T-helper 2 cell treated with Interferon-gamma antibody and Interleukin-4, amounts not matched to agents 5 μg/mL and 100 μg/mL, for 36 hours (primary cell): ENCODE measurements at regions not wholly inside any gene's neighbourhood (a gene's known extent, or its start where the extent isn't known, plus 50 kb on each side); places are given as distances from the start of the nearest gene placed in this dataset.

Experiments
- DNase-seq: peaks from one replicate; pipeline ENCODE4 v3.0.0; 2021; ENCODE audit warnings: low spot score
- H3K27ac Mint-ChIP-seq: one replicate; pipeline ENCODE4 v1.8.0; 2021; ENCODE audit warnings: mild to moderate bottlenecking, mixed read lengths
- H3K27me3 Mint-ChIP-seq: one replicate; pipeline ENCODE4 v1.8.0; 2021; ENCODE audit warnings: low read depth, mixed read lengths
- H3K36me3 Mint-ChIP-seq: one replicate; pipeline ENCODE4 v1.8.0; 2021; ENCODE audit warnings: low read depth, mixed read lengths
- H3K4me1 Mint-ChIP-seq: one replicate; pipeline ENCODE4 v1.8.0; 2021; ENCODE audit warnings: low read depth, mixed read lengths
- H3K4me3 Mint-ChIP-seq: one replicate; pipeline ENCODE4 v1.8.0; 2022; ENCODE audit warnings: mild to moderate bottlenecking, moderate library complexity, mixed read lengths
- H3K9me3 Mint-ChIP-seq: one replicate; pipeline ENCODE4 v1.8.0; 2021; ENCODE audit warnings: mixed read lengths

DNA sequence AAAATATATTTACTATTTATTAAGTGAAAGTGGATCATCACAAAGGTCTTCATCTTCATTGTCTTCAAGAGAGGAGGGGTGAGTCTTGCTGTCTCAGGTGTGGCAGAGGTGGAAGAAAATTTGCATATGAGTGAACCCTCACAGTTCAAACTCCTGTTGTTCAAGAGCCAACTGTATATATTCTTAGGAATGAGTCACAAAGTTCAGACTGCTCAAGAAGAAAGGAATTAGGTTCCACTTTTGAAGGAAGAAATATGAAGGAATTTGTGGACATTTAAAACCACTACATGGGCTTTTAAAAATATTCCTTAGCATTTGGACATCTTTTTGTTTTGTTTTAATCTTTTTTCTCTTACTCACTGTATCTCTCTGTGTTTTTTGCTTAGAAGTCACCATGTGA, 212.6 kb downstream of the INSIG2 start:
- no peaks in the 10 kb centered on the region for H3K36me3 Mint-ChIP-seq
- no peak overlapping the region for H3K27ac Mint-ChIP-seq

DNA sequence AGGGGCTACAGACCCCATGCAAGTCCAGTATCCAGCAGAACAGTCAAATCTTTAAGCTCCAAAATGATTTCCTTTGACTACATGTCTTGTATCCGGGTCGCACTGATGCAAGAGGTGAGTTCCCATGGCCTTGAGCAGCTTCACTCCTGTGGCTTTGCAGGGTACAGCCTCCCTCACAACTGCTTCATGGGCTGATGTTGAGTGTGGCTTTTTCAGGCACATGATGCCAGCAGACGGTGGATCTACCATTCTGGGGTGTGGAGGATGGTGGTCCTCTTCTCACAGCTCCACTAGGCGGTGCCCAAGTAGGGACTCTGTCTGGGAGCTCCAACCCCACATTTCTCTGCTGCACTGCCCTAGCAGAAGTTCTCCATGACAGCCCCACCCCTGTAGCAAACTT, 208.4 kb downstream of the INSIG2 start:
- Mint-ChIP-seq H3K27ac (no peak overlapping the region), H3K27me3 (peaks cover 18% of the 10 kb centered on the region), H3K4me3 (no peak overlapping the region), H3K4me1 (no peaks in the 10 kb centered on the region), H3K9me3 (no peaks in the 10 kb centered on the region), H3K36me3 (no peaks in the 10 kb centered on the region)
- no peak for DNase-seq

More for the DNA sequence above, 212.6 kb downstream of the INSIG2 start:
- H3K9me3 Mint-ChIP-seq = no peaks in the 10 kb centered on the region
- H3K4me1 Mint-ChIP-seq = no peaks in the 10 kb centered on the region
- H3K27me3 Mint-ChIP-seq = peaks cover 8% of the 10 kb centered on the region
- no peak overlapping the region for H3K4me3 Mint-ChIP-seq
- no peak for DNase-seq

DNA sequence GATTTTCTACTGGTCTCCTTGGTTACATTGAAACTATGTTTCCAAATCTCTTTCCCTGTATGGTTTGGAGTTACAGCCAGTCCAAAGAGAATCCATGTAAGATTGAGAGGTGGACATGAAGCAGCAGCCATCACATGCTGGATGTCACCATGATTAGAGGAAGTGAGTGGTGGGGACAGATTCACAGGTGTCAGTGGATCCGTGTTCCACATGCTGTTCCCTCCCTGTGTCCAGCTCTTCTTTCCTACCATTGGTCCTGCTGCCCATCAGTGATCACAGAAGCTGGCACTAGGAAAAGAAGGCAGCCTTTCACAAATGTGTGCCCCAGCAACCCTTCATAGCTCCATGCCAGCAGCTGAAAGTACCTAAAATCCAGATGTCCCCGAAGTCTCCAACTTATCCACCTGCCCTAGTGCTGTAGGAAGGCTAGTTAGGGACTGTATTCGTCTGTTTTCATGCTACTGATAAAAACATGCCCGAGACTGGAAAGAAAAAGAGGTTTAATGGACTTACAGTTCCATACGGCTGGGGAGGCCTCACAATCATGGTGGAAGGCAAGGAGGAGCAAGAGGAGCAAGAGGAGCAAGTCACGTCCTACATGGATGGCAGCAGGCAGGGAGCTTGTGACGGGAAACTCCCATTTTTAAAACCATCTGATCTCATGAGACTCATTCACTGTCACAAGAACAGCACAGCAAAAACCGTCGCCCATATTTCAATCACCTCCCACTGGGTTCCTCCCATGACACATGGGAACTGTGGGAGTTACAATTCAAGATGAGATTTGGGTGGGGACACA, 207.5 kb downstream of the INSIG2 start:
- no peak overlapping the region for H3K27ac Mint-ChIP-seq
- H3K4me3 Mint-ChIP-seq = no peak overlapping the region
- H3K4me1 Mint-ChIP-seq = no peaks in the 10 kb centered on the region
- no peaks in the 10 kb centered on the region for H3K36me3 Mint-ChIP-seq
- H3K9me3 Mint-ChIP-seq = no peaks in the 10 kb centered on the region
- H3K27me3 Mint-ChIP-seq = peaks cover 18% of the 10 kb centered on the region
- no peak for DNase-seq

DNA sequence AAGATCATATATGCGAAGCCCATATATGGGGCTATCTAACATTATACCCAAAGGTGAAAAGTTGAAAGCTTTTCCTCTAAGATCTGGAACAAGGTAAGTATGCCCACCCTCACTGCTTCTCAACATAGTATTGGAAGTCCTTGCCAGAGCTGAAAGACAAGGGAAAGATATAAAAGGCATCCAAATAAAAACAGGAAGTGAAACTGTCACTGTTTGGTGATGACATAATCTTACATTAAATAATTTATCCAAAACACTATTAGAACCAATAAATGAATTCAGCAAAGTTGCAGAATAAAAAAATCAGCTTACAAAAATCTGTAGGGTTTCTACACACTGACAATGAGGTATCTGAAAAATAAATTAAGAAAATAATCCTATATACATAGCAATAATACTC, 205.8 kb downstream of the INSIG2 start:
- no peak for DNase-seq
- peaks cover 16% of the 10 kb centered on the region for H3K27me3 Mint-ChIP-seq

DNA sequence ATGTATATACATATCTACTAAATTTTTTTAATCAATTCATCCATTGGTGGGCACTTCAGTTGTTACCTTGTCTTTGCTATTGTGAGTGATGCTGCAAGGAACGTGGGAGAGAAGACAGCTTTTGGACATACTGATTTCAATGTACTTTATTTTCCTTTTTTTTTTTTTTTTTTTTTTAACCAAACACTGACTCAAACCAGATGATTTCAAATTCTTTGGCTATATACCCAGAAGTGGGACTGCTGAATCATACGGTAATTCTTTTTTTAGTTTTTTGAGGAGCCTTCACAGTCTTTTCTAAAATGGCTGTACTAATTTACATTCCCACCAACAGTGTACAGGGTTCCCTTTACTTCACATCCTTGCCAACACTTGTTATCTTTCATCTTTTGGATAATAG, 204.7 kb downstream of the INSIG2 start:
- no peaks in the 10 kb centered on the region for H3K36me3 Mint-ChIP-seq
- no peak for DNase-seq
- H3K27ac Mint-ChIP-seq = no peak overlapping the region
- H3K27me3 Mint-ChIP-seq = peaks cover 15% of the 10 kb centered on the region
- no peaks in the 10 kb centered on the region for H3K9me3 Mint-ChIP-seq
- H3K4me3 Mint-ChIP-seq = no peak overlapping the region
- H3K4me1 Mint-ChIP-seq = no peaks in the 10 kb centered on the region

More for the DNA sequence above, 205.8 kb downstream of the INSIG2 start:
- H3K9me3 Mint-ChIP-seq = no peaks in the 10 kb centered on the region
- H3K36me3 Mint-ChIP-seq = no peaks in the 10 kb centered on the region
- no peak overlapping the region for H3K4me3 Mint-ChIP-seq
- no peaks in the 10 kb centered on the region for H3K4me1 Mint-ChIP-seq
- H3K27ac Mint-ChIP-seq = no peak overlapping the region

DNA sequence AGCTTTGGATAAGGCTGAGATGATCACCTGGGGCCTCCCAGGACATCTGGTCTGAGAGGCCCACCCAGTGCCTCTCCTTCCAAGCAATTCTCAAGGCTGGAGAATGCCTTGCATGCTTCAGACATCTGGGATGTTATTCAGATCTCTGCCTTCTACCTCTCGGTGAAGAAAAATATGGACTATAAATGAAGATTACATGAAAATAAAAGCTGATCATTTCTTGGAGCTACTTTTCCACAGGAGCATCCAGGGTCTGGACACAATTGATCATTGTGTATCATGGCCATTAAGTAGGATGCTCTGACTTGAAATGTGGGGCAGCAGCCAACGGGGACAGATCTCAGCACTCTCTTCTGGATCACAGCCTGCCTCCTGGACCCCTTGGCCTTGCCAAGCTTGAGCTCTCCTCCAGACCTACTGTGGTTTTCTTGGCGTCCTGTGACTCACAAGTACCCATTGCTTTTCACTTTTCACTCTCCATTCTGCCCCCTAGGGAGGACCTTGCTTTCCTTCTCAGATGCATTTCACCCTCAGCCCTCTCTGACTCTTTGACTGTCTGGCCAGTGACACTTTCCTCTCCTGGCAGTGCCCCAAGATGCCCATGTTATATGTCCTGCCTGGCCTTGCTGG, 203.1 kb downstream of the INSIG2 start:
- Mint-ChIP-seq H3K9me3 (no peaks in the 10 kb centered on the region), H3K36me3 (no peaks in the 10 kb centered on the region), H3K27ac (no peak overlapping the region), H3K4me1 (no peaks in the 10 kb centered on the region), H3K4me3 (no peak overlapping the region), H3K27me3 (peaks cover 10% of the 10 kb centered on the region)
- DNase-seq = no peak

DNA sequence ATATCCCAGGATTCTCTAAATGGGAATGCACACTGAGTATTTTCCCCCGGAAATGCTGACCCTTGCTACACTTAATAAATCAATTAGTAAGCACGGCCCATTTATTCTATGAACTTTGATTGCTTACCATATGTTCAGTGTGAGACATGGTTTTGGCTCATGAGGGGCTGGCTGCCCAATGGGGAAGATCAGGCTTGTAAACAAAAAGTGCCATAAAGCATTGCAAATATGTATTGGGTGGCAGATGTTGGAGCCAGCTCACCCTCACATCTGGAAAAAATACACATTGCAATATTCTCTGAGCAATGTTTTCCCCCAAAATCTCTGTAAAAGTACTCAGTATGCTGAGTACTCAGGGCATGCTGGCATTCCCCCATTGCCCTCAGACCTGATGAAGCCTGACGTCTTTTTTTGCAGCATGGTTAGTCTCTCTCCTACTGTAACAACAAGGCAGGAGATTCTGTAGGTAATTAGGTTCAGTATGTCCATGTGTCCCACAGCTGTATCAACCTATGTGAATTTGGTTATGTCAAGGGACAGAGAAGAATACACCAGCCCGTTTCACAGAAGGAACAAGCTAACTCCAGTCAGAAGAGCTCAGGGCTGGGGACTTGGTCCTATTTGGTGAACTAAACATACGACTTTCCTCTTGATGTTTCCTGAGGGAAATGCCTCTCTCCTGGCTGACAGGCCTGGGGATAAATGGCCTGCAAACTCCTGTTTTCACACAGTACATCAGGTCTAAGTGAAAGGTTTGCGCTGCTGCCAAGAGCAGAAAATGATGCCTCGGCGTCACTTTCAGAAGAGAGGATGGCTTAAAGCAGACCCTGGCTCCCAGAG, 202.4 kb downstream of the INSIG2 start:
- H3K27ac Mint-ChIP-seq = no peak overlapping the region
- peaks cover 10% of the 10 kb centered on the region for H3K27me3 Mint-ChIP-seq

DNA sequence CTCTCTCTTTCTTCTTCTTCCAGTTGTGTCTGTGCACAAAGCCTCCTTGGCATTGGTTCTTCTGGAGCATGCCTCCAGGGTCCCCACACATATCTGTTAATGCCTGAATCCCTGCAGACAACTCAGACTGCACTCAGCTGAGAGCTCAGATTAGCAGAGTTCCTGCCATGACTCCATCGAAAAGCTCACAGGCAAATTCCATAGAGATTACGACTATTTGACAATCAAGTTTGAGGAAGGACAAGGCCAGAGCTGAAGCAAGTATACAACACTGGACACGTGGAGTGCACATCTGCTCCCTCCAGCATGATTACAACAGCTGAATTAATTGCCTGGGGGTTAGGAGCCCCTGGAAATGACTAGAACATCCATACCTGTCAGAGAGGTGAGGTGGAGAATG, 190.7 kb downstream of the INSIG2 start:
- DNase-seq = no peak
- no peaks in the 10 kb centered on the region for H3K36me3 Mint-ChIP-seq
- no peak overlapping the region for H3K27ac Mint-ChIP-seq
- H3K4me1 Mint-ChIP-seq = peaks cover 3% of the 10 kb centered on the region
- no peak overlapping the region for H3K4me3 Mint-ChIP-seq
- H3K9me3 Mint-ChIP-seq = no peaks in the 10 kb centered on the region
- peaks cover 12% of the 10 kb centered on the region for H3K27me3 Mint-ChIP-seq

More for the DNA sequence above, 202.4 kb downstream of the INSIG2 start:
- Mint-ChIP-seq H3K4me1 (no peaks in the 10 kb centered on the region), H3K4me3 (no peak overlapping the region), H3K36me3 (no peaks in the 10 kb centered on the region), H3K9me3 (no peaks in the 10 kb centered on the region)
- DNase-seq = no peak

DNA sequence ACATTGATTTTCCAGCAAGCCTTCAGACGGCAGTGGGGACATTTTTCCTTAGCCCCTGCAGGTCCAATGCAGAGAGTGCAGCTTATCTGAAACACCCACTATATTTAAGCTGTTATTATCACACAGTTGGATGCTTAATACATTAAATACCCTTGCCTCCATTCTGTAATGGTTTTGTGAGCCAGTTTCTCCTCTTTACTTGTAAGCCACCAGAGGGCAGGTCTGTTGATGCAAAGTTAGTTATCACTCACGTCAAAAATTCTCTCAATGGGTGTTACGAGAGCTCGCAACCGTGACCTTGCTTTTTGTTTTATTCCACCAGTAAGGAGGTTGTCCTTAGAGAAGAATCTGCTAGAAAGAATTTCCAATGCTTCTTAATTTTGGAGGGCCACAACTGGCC, 189.8 kb downstream of the INSIG2 start:
- H3K4me1 Mint-ChIP-seq = peaks cover 3% of the 10 kb centered on the region
- no peak for DNase-seq
- H3K36me3 Mint-ChIP-seq = no peaks in the 10 kb centered on the region
- H3K27ac Mint-ChIP-seq = no peak overlapping the region
- H3K9me3 Mint-ChIP-seq = no peaks in the 10 kb centered on the region
- peaks cover 12% of the 10 kb centered on the region for H3K27me3 Mint-ChIP-seq
- no peak overlapping the region for H3K4me3 Mint-ChIP-seq

DNA sequence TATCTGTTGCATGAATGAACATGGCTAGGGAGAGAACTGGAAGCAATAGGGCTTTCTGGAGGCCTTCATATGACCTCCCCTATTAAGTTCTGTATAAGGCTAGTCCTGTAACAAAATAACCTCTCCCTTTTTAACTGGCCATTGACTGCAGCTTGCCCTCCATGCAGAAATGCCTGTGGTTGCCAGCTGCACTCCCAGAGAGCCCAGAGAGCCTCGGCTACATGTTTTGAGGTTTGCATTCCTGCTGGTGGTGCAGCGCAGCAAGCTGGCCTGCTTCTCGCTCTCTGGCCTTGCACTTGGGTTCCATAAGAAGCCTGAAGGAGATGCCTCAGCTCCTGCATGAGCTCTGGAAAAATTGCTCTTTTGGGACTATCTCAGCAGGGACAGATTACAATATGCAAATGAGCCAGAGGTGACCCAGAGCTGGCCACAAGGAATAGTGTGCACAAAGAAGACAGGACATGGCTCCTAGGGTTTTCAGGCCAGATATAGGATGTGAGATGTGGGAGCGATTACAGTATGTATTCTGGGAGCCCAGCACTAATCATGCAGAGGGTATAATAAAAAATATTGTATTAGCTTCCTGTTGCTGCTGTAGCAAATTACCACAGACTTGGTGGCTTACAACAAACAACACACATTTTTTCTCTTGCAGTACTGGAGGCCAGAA, 186.7 kb downstream of the INSIG2 start:
- Mint-ChIP-seq H3K4me3 (no peak overlapping the region), H3K9me3 (no peaks in the 10 kb centered on the region), H3K36me3 (no peaks in the 10 kb centered on the region), H3K27ac (no peak overlapping the region), H3K27me3 (no peaks in the 10 kb centered on the region), H3K4me1 (peaks cover 3% of the 10 kb centered on the region)
- no peak for DNase-seq

DNA sequence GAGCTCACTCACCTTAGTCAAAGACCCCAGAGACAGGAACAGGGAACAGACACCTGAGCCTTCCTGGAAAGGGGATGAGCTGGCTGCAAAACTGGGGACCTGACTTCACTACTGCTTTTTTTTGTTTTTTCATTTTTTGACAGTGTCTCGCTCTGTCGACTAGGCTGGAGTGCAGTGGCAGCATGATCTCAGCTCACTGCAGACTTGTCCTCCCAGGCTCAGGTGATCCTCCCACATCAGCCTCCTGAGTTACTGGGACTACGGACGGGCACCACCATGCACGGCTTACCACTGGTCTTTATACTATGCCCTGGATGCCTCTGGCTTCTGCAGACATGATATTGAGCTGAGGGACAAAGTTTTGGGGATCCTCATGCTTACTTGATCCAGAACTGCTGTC, 184.1 kb downstream of the INSIG2 start:
- H3K27me3 Mint-ChIP-seq = no peaks in the 10 kb centered on the region
- H3K9me3 Mint-ChIP-seq = no peaks in the 10 kb centered on the region
- DNase-seq = no peak
- no peak overlapping the region for H3K27ac Mint-ChIP-seq
- no peaks in the 10 kb centered on the region for H3K36me3 Mint-ChIP-seq
- peaks cover 3% of the 10 kb centered on the region for H3K4me1 Mint-ChIP-seq
- H3K4me3 Mint-ChIP-seq = no peak overlapping the region

DNA sequence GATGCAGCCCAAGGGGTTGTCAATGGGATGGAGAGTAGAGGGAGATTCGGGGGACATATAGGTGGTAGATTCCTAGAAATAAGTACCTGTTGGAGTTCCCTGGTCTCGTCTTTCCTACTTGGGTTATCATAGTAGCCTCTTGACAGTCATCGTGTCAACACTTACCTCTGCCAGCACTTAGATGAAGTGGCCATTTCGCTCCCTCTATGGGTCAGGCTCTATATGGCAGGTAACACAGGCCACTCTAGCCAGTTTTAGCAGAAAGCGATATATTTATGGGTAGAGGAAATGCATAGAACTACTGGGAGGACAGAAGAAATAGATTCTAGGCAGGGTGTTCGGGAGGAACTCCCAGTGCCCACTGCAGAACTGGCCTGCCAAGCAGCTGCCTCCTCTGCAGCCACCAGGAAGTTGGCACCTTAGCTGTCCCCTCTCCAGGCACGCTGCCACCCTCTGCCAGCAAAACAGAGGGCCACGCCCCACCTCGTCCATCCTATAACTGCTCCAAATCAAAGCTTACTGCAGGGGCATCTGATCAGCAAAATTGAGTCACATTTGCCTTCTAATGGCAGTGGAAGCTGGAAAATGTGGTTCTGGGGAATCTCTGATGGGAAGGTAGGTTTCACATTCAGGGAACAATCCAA, 181.3 kb downstream of the INSIG2 start:
- no peak overlapping the region for H3K27ac Mint-ChIP-seq
- H3K4me1 Mint-ChIP-seq = no peaks in the 10 kb centered on the region
- no peaks in the 10 kb centered on the region for H3K36me3 Mint-ChIP-seq
- no peak for DNase-seq
- H3K27me3 Mint-ChIP-seq = peaks cover 2% of the 10 kb centered on the region
- no peaks in the 10 kb centered on the region for H3K9me3 Mint-ChIP-seq
- H3K4me3 Mint-ChIP-seq = no peak overlapping the region

DNA sequence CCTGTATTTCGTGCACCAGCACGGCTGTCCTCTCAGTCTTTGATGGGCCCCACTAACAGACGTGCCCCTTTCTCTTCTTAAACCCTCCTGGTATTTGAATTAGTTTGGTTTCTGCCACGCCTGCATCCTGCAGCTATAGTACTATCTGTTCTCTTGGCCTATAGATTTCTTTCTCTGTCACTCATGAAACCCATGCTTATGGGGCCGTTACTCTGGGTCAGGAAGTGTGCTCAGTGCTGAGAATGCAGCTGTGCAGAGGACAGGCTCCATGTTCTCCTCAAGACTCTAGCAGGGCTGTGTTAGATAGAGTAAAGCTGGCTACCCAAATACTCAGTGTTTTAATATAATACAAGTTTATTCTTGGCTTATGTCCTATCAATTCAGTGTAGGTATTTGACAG, 180.0 kb downstream of the INSIG2 start:
- no peaks in the 10 kb centered on the region for H3K9me3 Mint-ChIP-seq
- no peak for DNase-seq
- H3K4me3 Mint-ChIP-seq = no peak overlapping the region
- H3K27me3 Mint-ChIP-seq = peaks cover 2% of the 10 kb centered on the region
- H3K36me3 Mint-ChIP-seq = no peaks in the 10 kb centered on the region
- no peaks in the 10 kb centered on the region for H3K4me1 Mint-ChIP-seq
- H3K27ac Mint-ChIP-seq = no peak overlapping the region
